GM23338 (cell line): ENCODE measurements at regions not wholly inside any gene's neighbourhood (a gene's known extent, or its start where the extent isn't known, plus 50 kb on each side); places are given as distances from the start of the nearest gene placed in this dataset.

ENCODE experiments used
- CREB1 ChIP-seq: fragments of 250-450 bp; sonication (Bioruptor Pico); IDR thresholded peaks from 2 replicates; pipeline ENCODE4 v1.5.0; 2020; ENCODE audit warnings: low read depth, mild to moderate bottlenecking, moderate library complexity
- CTCF ChIP-seq, 2 experiments: fragments of 200-600 bp in 1 of 2; sonication (generic) in 1 of 2; conservative IDR thresholded peaks; 2 replicates each; pipeline versions ENCODE4 v1.5.1 to v1.6.1; 2016 to 2017; ENCODE audit warnings: antibody characterized with exemption in 2 of 2, low read depth in 2 of 2, mild to moderate bottlenecking in 2 of 2, moderate library complexity in 1 of 2
- ETS1 ChIP-seq: IDR thresholded peaks from 2 replicates; pipeline ENCODE4 v1.6.1; 2016; ENCODE audit warnings: antibody characterized with exemption
- EZH2 ChIP-seq: fragments of 200-600 bp; sonication (generic); IDR thresholded peaks from one replicate; pipeline ENCODE4 v1.8.0; 2017; ENCODE audit warnings: antibody characterized with exemption, mild to moderate bottlenecking, low read depth; ENCODE audit not compliant: unreplicated experiment
- EZH2phosphoT487 ChIP-seq: fragments of 200-600 bp; sonication (generic); IDR thresholded peaks from one replicate; pipeline ENCODE4 v1.8.1; 2018; ENCODE audit warnings: antibody characterized with exemption; ENCODE audit not compliant: unreplicated experiment
- JUNB ChIP-seq: IDR thresholded peaks from one replicate; pipeline ENCODE4 v1.6.1; 2016; ENCODE audit warnings: antibody characterized with exemption; ENCODE audit not compliant: unreplicated experiment
- NANOG ChIP-seq: IDR thresholded peaks from 2 replicates; pipeline ENCODE4 v1.6.1; 2016; ENCODE audit warnings: antibody characterized with exemption, borderline replicate concordance
- POLR2AphosphoS5 ChIP-seq: IDR thresholded peaks from 2 replicates; pipeline ENCODE4 v1.6.1; 2016; ENCODE audit warnings: antibody characterized with exemption, low read depth
- REST ChIP-seq: IDR thresholded peaks from one replicate; pipeline ENCODE4 v1.6.1; 2018; ENCODE audit warnings: antibody characterized with exemption; ENCODE audit not compliant: unreplicated experiment
- ZNF331 ChIP-seq: fragments of 250-450 bp; sonication (Bioruptor Pico); IDR thresholded peaks from 2 replicates; pipeline ENCODE4 v1.5.0; 2020; ENCODE audit warnings: low read depth, mild to moderate bottlenecking, moderate library complexity
- ZNF462 ChIP-seq: fragments of 250-450 bp; sonication (Bioruptor Pico); IDR thresholded peaks from 2 replicates; pipeline ENCODE4 v1.5.0; 2020; ENCODE audit warnings: mild to moderate bottlenecking, moderate library complexity

GRCh38 chr14:23725980-23726710, 90.0 kb downstream of the DHRS2 start:
- no peak for TF ChIP-seq CTCF (conservative IDR thresholded peaks at IDR 0.05; ENCODE audit: low read depth in 2 of 2)
- TF ChIP-seq EZH2: no peak
- TF ChIP-seq POLR2AphosphoS5: no peak
- TF ChIP-seq JUNB: no peak
- TF ChIP-seq CREB1: no peak
- TF ChIP-seq EZH2phosphoT487: no peak
- TF ChIP-seq NANOG: no peak
- TF ChIP-seq REST: no peak
- no peak for TF ChIP-seq ZNF462 (CRISPR knock-in tag)
- TF ChIP-seq ETS1: no peak
- no peak for TF ChIP-seq ZNF331
